ENCODE measurements at regions not wholly inside any gene's neighbourhood (a gene's known extent, or its start where the extent isn't known, plus 50 kb on each side); places are given as distances from the start of the nearest gene placed in this dataset.

GRCh38 chr9:11708899-11709298, 984.3 kb upstream of the TYRP1 start:
- 77% methylated on average over 2 of the region's 2 CpGs for WGBS
- Histone ChIP-seq H3K4me1 (no peaks in the 10 kb centered on the region), H3K36me3 (no peaks in the 10 kb centered on the region), H3K27ac (no peak overlapping the region), H3K4me3 (no peak overlapping the region), H3K27me3 (no peaks in the 10 kb centered on the region), H3K9me3 (peaks cover 3% of the 10 kb centered on the region)
- no peak for TF ChIP-seq POLR2AphosphoS5 (IDR thresholded peaks at IDR 0.05)
- TF ChIP-seq CTCF (IDR thresholded peaks at IDR 0.05), result no peak
- no peak for TF ChIP-seq EP300 (IDR thresholded peaks at IDR 0.05)
- no peak for TF ChIP-seq POLR2A (IDR thresholded peaks at IDR 0.05)
- DNase-seq (ENCODE audit: low spot score in 2 of 2), result no peak

- H3K4me3 ChIP-seq, result no peak overlapping the region
- H3K27me3 ChIP-seq, result no peaks in the 10 kb centered on the region
- no peaks in the 10 kb centered on the region for H3K36me3 ChIP-seq
- TF ChIP-seq EP300 (IDR thresholded peaks at IDR 0.05) (no peak), POLR2AphosphoS5 (IDR thresholded peaks at IDR 0.05) (no peak), CTCF (IDR thresholded peaks at IDR 0.05) (no peak)
- 36% methylated on average over 1 of the region's 1 CpG for WGBS
- DNase-seq (ENCODE audit: low spot score in 2 of 2), result no peak
- H3K9me3 ChIP-seq, result peaks cover 3% of the 10 kb centered on the region
- no peak overlapping the region for H3K27ac ChIP-seq
- H3K4me1 ChIP-seq, result no peaks in the 10 kb centered on the region
Measured at GRCh38 chr9:11709567-11709966, 983.6 kb upstream of the TYRP1 start.

GRCh38 chr9:11713077-11713476, 980.1 kb upstream of the TYRP1 start:
- H3K27ac ChIP-seq, result no peak overlapping the region
- no peak for DNase-seq (ENCODE audit: low spot score in 2 of 2)
- H3K4me1 ChIP-seq, result no peaks in the 10 kb centered on the region
- 87% methylated on average over 2 of the region's 2 CpGs for WGBS
- no peaks in the 10 kb centered on the region for H3K27me3 ChIP-seq
- peaks cover 3% of the 10 kb centered on the region for H3K9me3 ChIP-seq
- H3K4me3 ChIP-seq, result no peak overlapping the region
- no peak for TF ChIP-seq POLR2AphosphoS5 (IDR thresholded peaks at IDR 0.05)
- TF ChIP-seq EP300 (IDR thresholded peaks at IDR 0.05), result no peak
- no peak for TF ChIP-seq CTCF (IDR thresholded peaks at IDR 0.05)
- TF ChIP-seq POLR2A (IDR thresholded peaks at IDR 0.05), result no peak
- H3K36me3 ChIP-seq, result no peaks in the 10 kb centered on the region

- no peak for DNase-seq (ENCODE audit: low spot score in 2 of 2)
- no peak overlapping the region for H3K27ac ChIP-seq
- H3K36me3 ChIP-seq, result no peaks in the 10 kb centered on the region
- 71% methylated on average over 3 of the region's 3 CpGs for WGBS
- H3K27me3 ChIP-seq, result no peaks in the 10 kb centered on the region
- TF ChIP-seq CTCF (IDR thresholded peaks at IDR 0.05) (no peak), POLR2AphosphoS5 (IDR thresholded peaks at IDR 0.05) (no peak), EP300 (IDR thresholded peaks at IDR 0.05) (no peak), POLR2A (IDR thresholded peaks at IDR 0.05) (no peak)
- H3K9me3 ChIP-seq, result no peaks in the 10 kb centered on the region
- H3K4me3 ChIP-seq, result no peak overlapping the region
- no peaks in the 10 kb centered on the region for H3K4me1 ChIP-seq
Measured at GRCh38 chr9:11722957-11723356, 970.2 kb upstream of the TYRP1 start.

- Histone ChIP-seq H3K27me3 (no peaks in the 10 kb centered on the region), H3K27ac (no peak overlapping the region), H3K4me1 (no peaks in the 10 kb centered on the region), H3K36me3 (no peaks in the 10 kb centered on the region), H3K9me3 (no peaks in the 10 kb centered on the region), H3K4me3 (no peak overlapping the region)
- no peak for DNase-seq (ENCODE audit: low spot score in 2 of 2)
- 65% methylated on average over 1 of the region's 1 CpG for WGBS
- TF ChIP-seq CTCF (IDR thresholded peaks at IDR 0.05) (no peak), POLR2AphosphoS5 (IDR thresholded peaks at IDR 0.05) (no peak), POLR2A (IDR thresholded peaks at IDR 0.05) (no peak), EP300 (IDR thresholded peaks at IDR 0.05) (no peak)
Measured at GRCh38 chr9:11726659-11727058, 966.5 kb upstream of the TYRP1 start.

Measured in suprapubic skin (tissue), 4 donors.